Suprapubic skin (tissue), 3 donors: ENCODE measurements at regions not wholly inside any gene's neighbourhood (a gene's known extent, or its start where the extent isn't known, plus 50 kb on each side); places are given as distances from the start of the nearest gene placed in this dataset.

Experiments used
- CTCF ChIP-seq, 2 donors: fragments of 200-600 bp in 1 of 2; fragments of 450-650 bp in 1 of 2; sonication (generic) in 1 of 2; IDR thresholded peaks; one replicate each; pipeline ENCODE4 v1.5.1; 2016 to 2019; ENCODE audit warnings: antibody characterized with exemption in 2 of 2, mild to moderate bottlenecking in 1 of 2, moderate library complexity in 1 of 2
- POLR2AphosphoS5 ChIP-seq, 3 donors: sonication (generic); formaldehyde crosslinking; IDR thresholded peaks; one replicate each; pipeline ENCODE4 v1.6.1; 2017; ENCODE audit warnings: antibody characterized with exemption in 3 of 3

- TF ChIP-seq CTCF (IDR thresholded peaks at IDR 0.05) (peak in 1 of 2 donors; percentile 30), POLR2AphosphoS5 (IDR thresholded peaks at IDR 0.05) (no peak)
Observed at GRCh38 chrX:39162322-39162735, 361.1 kb downstream of the MID1IP1 start.
